ENCODE measurements at regions not wholly inside any gene's neighbourhood (a gene's known extent, or its start where the extent isn't known, plus 50 kb on each side); places are given as distances from the start of the nearest gene placed in this dataset.

DNA sequence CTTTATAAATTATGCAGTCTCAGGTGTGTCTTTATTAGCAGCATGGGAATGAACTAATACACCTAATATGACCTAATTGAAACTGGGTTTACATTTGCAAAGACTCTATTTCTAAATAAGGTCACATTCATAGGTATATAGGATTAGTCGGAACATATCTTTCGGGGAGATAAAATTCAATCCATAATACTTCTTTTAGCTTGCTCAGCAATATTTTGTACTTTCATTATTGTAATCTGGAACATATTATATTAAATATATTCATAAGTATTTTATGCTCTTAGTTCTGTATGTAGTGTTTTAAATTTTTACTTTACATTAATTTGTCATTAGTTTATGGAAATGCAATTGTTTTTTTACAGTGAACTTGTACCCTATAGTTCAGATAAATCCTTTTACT lies 927.7 kb downstream of the CCDC85A start:
- in situ Hi-C loops (cut with MboI; ENCODE audit: low sequenced_read_pairs): no loop called here

DNA sequence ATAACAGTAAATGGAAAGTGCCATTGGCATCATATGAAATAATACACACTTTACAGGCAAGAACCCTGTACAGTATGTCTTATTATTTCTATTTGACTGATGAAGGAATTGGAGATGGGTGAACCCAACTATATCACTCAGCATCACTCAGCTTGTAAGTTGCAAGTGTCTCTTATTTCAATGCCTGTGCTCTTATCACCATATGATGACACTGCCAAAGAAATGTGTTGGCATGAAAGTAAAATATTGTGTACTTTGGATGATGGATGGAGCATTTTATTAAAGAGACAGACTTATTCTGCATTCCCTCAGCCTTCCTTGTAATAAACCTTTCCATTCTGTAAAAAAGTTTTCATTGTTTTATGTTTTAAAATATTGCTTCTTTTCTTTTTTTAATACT lies 927.5 kb upstream of the VRK2 start:
- in situ Hi-C loops (cut with MboI; ENCODE audit: low sequenced_read_pairs): no loop called here

DNA sequence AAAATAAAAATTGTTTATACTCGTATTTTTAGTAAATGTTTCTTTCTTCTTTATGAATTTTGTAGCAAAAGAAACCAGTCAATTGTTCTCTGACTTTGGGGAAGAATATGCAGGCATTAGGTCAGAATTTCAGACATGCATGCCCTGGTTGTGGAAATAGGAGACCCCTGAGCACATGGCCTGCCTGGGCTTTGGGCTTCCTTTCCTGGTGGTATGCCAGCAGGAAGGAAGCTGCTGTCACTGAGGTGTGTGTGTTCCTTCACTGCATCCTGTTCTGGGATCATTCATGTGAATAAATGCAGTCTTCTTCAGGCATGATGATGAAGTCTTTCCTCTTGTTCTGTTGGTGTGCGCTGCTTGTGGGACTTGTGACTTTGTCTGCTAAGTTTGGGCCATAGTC lies 920.2 kb upstream of the VRK2 start:
- in situ Hi-C loops (cut with MboI; ENCODE audit: low sequenced_read_pairs): no loop called here

DNA sequence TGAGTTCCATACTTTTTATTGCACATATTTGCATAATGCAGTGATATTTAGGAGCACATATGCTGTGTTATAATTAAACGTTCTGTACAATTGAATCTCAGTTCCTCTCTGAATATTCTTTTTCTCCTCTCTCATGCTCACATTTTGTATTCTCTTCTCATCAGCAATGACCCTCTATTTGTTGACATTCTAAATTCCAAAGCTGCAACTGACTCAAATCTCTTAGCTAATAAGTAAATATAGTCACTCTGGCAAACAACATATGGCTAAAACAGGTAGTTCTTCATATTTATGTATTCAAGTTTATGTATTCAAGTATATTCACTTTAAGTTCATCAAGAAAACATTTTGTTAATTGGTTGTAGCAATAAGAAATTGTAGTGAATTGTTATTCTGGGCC lies 907.4 kb upstream of the VRK2 start:
- in situ Hi-C loops (cut with MboI; ENCODE audit: low sequenced_read_pairs): no loop called here

DNA sequence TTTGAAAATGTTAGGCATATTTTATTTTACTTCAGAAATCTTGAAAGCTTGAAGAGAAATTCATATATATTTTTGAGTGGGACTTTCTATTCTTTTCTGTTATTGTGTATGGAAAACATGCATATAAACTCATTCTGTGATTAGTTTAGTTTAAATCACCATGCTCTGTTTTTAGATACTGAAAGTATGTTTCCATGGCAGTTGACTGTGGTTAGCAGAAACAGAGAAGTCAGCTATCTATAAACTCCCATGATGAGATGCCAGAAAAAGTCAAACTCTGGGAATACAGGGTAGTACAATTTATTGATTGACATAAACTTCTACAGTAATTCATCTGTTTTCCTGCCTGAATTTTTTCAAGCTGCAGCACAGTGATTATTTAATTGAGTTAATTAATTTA lies 905.3 kb upstream of the VRK2 start:
- in situ Hi-C loops (cut with MboI; ENCODE audit: low sequenced_read_pairs): no loop called here

DNA sequence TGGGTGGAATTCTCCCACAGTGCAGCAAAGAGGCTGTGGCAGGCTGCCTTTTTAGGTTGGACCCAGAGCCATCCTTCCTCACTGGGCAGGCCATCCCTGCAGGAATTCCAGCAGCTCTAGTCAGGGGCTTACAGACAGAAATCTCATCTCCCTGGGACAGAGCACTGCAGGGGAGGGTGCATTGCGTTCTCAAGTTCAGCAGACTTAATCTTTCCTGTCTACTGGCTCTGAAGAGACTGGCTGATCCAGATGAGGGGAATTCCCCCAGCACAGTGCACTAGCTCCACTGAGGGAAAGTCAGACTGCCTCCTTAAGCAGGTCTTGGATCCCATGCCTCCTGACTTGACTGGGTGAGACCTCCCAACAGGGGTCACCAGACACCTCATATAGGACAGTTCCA lies 899.7 kb upstream of the VRK2 start:
- in situ Hi-C loops (cut with MboI; ENCODE audit: low sequenced_read_pairs): no loop called here

DNA sequence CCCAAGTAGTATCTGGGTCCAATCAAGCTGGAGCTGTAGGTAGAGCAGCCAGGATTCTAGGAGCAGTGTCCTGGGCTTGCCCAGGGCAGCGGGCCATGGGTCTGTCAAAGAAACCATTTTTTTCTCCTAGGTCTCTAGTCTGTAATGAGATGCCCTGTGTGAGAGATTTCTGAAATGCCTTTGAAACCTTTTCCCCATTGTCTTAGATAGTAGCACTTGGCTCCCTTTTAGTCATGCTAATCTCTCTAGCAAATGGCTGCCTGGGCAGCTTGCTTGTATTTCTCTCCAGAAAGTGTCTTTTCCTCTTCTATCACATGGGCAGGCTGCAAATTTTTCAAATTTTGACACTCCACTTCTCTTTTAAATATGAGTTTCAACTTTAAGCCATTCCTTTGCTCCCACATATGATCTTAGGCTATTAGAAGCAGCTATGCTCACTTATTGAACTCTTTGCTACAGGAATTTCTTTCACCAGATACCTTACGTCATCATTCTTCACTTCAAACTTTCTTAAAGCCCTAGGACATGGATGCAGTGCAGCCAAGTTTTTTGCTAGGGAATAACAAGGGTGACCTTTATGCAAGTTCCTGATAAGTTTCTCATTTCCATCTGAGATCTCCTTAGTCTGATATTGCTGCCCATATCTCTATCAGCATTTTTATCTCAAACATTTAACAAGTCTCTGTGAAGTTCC lies 890.2 kb upstream of the VRK2 start:
- in situ Hi-C loops (cut with MboI; ENCODE audit: low sequenced_read_pairs): no loop called here

DNA sequence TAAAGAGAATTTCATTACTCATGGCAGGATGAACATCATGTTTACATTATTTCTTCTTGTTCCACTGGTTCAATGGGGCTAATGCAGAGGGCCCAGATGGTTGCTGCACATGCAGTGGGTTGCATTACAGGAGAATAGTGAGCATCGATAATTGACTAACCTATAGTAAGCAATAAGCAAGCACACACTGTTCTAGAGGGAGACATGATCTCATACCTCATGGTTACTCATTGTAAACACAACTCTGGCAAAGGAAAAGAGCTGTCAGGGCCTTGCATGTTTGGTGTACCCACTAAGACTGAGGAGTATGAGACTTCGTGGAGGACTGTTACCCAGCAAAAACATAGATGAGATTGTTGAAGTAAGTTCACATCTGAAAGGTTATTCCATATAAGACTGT lies 885.6 kb upstream of the VRK2 start:
- in situ Hi-C loops (cut with MboI; ENCODE audit: low sequenced_read_pairs): no loop called here

DNA sequence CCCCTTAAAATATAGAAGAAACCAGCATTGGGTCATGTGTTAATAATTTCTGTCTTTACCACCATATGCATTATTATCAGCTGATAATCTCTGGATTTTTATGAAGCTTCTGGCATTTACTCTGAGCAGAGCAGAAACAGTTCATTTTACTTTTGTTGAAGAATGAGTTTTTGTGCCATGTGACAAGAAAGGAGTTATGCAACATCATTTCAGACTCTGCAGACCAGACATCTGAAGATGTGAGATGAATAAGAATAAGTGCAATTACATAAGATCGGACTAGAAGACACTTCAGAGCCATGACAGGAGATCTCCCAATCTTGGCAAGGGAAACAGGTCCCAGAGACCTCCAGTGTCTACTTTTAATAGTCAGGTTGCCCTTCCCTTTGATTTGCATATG lies 869.4 kb upstream of the VRK2 start:
- in situ Hi-C loops (cut with MboI; ENCODE audit: low sequenced_read_pairs): no loop called here

DNA sequence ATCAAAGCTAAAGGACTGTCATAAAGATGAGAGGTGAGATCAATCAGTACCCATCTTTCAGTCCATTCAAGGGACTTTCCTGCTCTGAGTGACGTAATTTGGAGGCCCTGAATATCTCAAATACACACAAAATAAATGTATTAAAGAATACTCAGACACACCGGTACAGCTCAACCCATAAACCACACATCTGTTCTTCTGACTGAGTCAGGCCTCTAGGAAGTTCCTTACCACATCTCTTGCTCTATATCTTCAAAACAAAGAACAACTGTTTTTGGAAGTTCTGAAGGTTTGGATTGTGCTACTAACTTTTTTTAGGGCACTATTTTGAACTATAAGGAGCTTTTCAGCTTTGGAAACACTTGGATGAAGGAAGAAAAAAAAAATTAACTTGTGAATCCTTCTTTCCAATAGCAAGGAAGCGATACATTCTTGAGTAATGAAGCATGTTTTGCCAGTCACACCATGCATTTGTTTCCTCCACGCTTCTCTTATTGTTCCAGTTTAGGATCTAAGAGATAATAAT lies 866.5 kb upstream of the VRK2 start:
- in situ Hi-C loops (cut with MboI; ENCODE audit: low sequenced_read_pairs): no loop called here

DNA sequence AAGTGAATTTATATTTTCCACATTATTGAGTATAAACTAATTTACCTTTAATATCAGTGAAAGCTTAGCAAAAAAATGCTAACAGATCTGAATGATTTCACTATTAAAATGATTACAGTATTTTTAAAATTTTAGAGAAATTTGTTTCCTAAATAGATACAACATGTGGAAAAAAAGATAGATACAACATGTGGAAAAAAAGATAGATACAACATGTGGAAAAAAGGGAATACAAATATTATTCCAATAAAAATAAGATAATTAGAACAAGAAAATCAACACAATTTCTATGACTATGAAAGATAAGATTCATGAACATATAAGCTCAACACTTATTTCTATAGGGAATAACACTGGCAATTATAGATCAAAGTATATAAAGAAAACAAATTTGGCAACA lies 865.9 kb upstream of the VRK2 start:
- in situ Hi-C loops (cut with MboI; ENCODE audit: low sequenced_read_pairs): no loop called here

DNA sequence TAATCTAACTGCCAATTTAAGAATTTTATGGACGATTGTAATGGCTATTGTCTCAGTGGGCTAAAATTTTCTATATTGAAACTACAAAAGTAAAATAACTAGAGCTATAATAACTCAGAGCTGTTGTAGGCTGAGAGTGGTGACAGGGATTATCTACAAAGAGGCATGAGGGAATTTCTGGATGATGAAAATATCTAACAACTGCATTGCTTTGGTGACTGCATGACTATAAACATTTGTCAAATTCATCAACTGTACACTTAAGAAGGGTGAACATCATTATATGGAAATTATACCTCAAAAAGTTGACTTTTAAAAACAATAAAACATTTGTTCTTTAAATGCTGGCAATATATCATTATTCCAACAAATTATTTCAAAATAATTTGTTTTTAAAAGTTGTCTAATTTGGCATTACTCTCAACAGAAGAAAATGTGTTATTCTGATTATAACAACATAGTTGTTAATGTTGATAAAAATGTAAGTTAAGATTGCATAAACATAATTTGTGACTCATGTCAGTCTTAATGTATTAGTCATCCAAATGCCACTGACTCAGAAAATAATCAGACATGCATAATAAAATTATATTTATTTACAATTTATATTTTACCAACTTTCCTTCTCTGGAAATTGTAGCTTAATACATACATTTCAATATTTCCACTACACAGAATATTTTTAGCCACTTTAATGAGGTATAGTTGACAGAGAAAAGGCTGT lies 865.1 kb upstream of the VRK2 start:
- in situ Hi-C loops (cut with MboI; ENCODE audit: low sequenced_read_pairs): no loop called here

DNA sequence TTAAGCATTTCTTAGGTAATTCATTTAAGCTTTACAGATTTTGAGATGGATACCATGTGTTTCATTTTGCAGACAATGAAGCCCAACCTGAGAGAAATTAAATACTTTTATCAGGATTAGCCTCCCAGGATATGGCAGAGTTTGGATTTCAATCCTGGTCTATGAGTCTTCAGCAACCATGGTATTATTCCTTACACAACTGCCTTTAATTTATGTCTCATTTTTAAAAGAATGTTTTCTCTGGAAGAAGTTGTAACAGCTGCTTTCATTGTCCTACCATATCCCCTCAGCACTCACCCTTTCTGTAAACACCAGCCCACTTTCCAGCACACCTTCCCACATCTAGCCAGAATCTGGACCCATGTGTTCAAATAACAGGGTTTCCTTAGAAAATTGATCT lies 863.7 kb upstream of the VRK2 start:
- in situ Hi-C loops (cut with MboI; ENCODE audit: low sequenced_read_pairs): no loop called here

DNA sequence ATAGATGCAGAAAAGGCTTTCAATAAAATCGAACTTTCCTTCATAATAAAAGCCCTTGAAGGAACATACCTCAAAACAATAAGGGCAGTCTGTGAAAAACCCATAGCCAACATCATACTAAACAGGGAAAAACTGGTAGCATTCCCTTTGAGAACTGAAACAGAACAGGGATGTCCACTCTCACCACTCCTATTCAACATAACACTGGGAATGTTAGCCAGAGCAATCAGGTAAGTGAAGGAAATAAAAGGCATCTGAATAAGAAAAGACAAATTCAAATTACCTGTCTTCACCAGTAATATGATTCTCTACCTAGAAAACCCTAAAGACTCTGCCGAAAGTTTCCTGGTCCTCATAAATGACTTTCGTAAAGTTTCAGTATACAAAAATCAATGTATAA lies 861.0 kb upstream of the VRK2 start:
- in situ Hi-C loops (cut with MboI; ENCODE audit: low sequenced_read_pairs): no loop called here

DNA sequence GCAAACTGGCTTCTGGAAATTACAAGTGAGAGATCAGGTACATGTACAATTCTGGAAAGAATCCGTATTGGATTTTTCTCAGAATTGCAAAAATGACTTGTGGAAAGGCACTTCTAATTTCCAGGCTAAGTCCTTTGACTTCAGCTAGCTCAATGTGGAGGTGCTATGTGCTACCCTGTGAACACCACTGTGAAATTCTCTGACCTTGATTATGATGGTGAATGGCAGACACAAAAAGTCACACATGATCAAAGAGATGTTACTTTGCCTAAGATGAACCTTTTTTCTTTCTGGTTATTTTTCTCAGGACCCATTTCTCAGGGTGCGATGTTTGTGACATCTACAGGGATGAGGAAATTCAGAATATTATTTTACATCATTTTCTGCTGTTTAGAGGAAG lies 856.6 kb upstream of the VRK2 start:
- in situ Hi-C loops (cut with MboI; ENCODE audit: low sequenced_read_pairs): no loop called here

DNA sequence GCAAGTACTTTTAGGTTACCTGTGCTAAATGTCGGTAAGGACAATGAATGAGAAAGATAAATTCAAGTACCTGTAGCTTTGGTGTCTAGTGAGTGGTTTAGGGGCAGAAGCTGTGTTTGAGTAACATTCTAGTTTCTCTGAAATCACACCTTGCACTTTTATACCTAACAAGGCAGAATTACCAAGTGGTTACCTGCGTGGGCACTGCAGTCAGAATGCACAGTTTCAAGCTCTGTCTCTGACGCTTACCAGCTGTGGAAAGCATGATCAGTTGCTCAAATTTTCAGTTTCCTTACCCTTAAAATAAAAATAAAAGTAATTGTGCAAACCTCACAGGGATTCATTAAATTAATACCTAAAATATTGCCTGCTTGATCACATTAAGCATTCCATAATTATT lies 846.9 kb upstream of the VRK2 start:
- in situ Hi-C loops (cut with MboI; ENCODE audit: low sequenced_read_pairs): no loop called here

DNA sequence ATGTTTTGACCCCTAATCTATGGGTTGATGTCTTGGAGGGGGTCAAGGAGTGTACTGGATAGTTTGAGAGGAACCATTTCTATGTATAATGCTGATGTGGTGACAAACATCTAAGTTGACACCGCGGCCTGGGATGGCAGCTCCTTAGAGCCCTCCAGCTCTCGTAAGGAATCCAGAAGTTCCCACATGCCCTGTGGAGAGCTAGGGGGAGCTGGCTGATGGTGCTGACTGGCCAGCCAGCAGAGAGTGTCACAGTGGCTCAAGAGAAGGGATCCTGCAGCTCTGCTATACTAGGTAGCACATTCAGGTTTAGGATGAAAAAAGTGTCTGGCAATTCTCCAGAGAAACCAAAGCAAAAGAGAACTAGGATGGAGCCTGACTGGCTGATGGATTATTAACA lies 842.2 kb upstream of the VRK2 start:
- in situ Hi-C loops (cut with MboI; ENCODE audit: low sequenced_read_pairs): no loop called here

DNA sequence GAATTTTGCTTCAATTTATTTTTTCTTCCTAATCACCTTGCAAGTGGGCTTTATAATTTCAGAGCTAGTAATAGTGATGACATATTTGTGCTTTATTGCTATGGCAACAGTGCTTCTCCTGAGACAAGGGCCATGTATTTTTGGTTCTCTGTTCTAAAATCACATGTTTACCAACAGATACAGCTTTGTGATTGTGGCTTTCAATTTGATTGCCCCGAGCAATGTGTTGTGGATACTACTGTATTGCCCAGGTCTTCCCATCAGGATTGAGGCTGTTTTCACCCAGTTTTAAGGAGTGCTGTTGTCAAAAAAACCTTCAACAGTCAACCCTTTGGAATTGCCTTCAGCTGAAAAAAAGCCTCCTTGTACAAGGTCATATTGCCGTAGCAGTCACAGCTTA lies 841.4 kb upstream of the VRK2 start:
- in situ Hi-C loops (cut with MboI; ENCODE audit: low sequenced_read_pairs): no loop called here

DNA sequence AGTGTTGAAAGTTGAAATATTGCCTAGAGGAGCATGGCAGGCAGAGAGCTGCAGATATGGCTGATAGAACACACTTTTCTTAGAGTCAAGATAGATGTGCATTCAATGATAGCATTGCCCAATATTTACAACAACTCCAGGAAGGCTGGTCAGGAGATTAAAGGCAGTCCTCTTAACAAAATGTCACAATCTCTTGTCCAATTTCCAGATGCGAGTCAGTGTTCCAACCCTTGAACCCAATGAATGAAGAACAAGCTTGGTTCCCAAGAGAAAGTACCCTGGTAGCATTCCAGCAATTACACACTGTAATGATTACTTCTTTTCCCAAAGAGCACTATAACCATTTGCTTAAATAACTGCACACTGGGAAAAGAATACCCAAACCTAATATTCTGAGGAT lies 839.4 kb upstream of the VRK2 start:
- in situ Hi-C loops (cut with MboI; ENCODE audit: low sequenced_read_pairs): no loop called here

DNA sequence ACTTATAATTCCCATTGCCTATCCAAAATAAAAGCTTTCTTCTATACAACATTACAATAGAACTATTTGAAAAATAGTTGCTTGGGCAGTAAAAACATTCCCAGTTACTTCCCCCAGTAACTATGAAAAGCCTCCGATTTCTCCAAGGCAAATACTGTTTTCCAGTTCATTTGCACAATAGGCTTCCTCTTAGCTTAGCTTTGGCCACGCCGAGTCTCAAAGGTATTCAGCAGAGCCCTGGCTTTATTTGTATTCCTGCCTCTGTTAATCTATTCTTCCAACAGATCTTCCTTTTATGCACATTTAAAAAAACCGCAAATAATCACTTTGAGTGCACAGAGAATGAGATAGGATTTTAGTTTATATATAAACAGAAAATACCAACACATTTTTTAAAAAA lies 836.8 kb upstream of the VRK2 start:
- in situ Hi-C loops (cut with MboI; ENCODE audit: low sequenced_read_pairs): no loop called here

DNA sequence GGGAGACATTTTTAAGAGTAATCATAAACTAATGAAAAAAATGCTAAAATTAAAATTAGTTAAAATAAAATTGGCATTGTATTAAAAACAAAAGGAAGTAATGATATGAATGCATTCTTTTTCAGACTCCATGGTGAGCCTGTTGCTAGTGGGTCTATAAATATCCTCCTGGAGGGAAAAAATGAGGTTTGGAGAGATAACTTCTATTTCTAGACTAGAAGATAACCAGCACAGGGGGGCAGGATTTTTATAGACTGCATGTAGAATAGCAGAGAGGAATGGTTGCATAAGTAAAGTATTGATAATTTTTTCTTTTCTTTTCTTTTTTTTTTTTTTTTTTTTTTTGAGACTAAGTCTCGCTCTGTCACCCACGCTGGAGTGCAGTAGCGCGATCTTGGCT lies 835.8 kb upstream of the VRK2 start:
- in situ Hi-C loops (cut with MboI; ENCODE audit: low sequenced_read_pairs): no loop called here

DNA sequence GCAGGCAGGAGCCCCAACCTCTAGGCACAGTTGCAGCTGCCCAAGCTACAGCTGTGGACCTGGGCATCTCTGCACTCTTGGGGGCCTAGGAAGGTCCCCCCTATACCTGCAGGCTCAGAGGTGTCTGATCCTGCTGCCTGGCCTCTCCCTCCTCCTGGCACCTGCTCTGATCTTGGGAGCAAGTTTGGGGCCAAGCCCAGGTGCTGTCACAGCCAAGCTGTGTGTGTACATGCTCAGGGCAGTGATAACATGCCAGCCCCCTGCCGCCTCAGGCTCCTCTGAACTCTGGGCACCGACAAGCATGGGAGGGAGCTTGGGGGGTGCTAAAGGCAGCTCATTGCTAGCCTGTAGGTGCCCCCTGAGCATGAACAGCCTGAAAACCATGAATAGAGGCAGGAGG lies 829.6 kb upstream of the VRK2 start:
- in situ Hi-C loops (cut with MboI; ENCODE audit: low sequenced_read_pairs): no loop called here

DNA sequence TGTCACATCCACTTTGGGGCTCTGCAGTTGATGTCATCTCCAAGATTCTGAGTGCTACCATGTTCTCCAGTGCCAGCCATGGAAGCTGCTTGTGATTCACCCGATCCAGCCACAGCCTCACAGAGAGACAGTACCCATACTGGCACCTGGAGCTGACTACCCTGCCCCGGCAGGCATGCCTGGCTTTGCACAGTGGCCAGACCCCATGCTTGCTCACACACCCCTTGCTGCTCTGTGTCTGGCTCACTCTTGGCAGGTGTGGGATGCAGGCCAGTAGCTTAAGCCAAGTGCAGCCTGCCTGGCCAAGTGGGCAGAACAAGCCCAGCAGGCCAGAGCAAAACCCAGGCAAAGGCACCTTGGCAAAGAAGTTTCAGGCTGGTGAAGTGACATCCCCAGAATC lies 828.4 kb upstream of the VRK2 start:
- in situ Hi-C loops (cut with MboI; ENCODE audit: low sequenced_read_pairs): no loop called here
